DMS153 (cell line): ENCODE measurements at regions not wholly inside any gene's neighbourhood (a gene's known extent, or its start where the extent isn't known, plus 50 kb on each side); places are given as distances from the start of the nearest gene placed in this dataset.
"Not testable (repeated sequence)": the region's sequence is repeated elsewhere in the genome, so short reads cannot be mapped to it uniquely, and the experiment has no call there.

Source experiments
- DNase-seq: peaks from one replicate; lab custom pipeline; 2025; lab: John Stamatoyannopoulos, UW

- DNase-seq: no peak
These were observed 98.0 kb upstream of the ELMO1 start for GRCh38 chr7:37546677-37547076.

GRCh38 chr7:37549076-37549931 is 100.6 kb upstream of the ELMO1 start:
- no peak for DNase-seq

GRCh38 chr7:37550426-37550825 is 101.8 kb upstream of the ELMO1 start:
- no peak for DNase-seq

- DNase-seq: no peak
These were observed 102.2 kb upstream of the ELMO1 start for GRCh38 chr7:37550872-37551271.

- DNase-seq: no peak
These were observed 103.4 kb upstream of the ELMO1 start for GRCh38 chr7:37552030-37552429.

GRCh38 chr7:37552439-37552838 is 103.8 kb upstream of the ELMO1 start:
- DNase-seq: not testable (repeated sequence)

GRCh38 chr7:37555528-37555927 is 106.9 kb upstream of the ELMO1 start:
- DNase-seq: no peak

- DNase-seq: no peak
These were observed 109.0 kb upstream of the ELMO1 start for GRCh38 chr7:37557571-37558209.

- DNase-seq: no peak
These were observed 109.8 kb upstream of the ELMO1 start for GRCh38 chr7:37558320-37559096.

- no peak for DNase-seq
These were observed 113.4 kb upstream of the GPR141 start for GRCh38 chr7:37570145-37570544.

- no peak for DNase-seq
These were observed 111.8 kb upstream of the GPR141 start for GRCh38 chr7:37571806-37572205.

- no peak for DNase-seq
These were observed 106.2 kb upstream of the GPR141 start for GRCh38 chr7:37577412-37577811.

- no peak for DNase-seq
These were observed 105.7 kb upstream of the GPR141 start for GRCh38 chr7:37577901-37578300.

GRCh38 chr7:37578350-37578749 is 105.2 kb upstream of the GPR141 start:
- no peak for DNase-seq

- DNase-seq: no peak
These were observed 103.2 kb upstream of the GPR141 start for GRCh38 chr7:37580376-37580775.

GRCh38 chr7:37584651-37585463 is 98.7 kb upstream of the GPR141 start:
- DNase-seq: not testable (repeated sequence)

- DNase-seq: no peak
These were observed 92.7 kb upstream of the GPR141 start for GRCh38 chr7:37590824-37591223.

- DNase-seq: no peak
These were observed 91.2 kb upstream of the GPR141 start for GRCh38 chr7:37592366-37592765.

- DNase-seq: no peak
These were observed 89.0 kb upstream of the GPR141 start for GRCh38 chr7:37594602-37595001.

- no peak for DNase-seq
These were observed 84.7 kb upstream of the GPR141 start for GRCh38 chr7:37598824-37599223.

GRCh38 chr7:37601321-37601720 is 82.2 kb upstream of the GPR141 start:
- DNase-seq: no peak

- DNase-seq: no peak
These were observed 79.5 kb upstream of the GPR141 start for GRCh38 chr7:37604078-37604477.
